H9 (cell line): ENCODE measurements at regions not wholly inside any gene's neighbourhood (a gene's known extent, or its start where the extent isn't known, plus 50 kb on each side); places are given as distances from the start of the nearest gene placed in this dataset.

Experiments
- DNase-seq: peaks from one replicate; pipeline ENCODE4 v3.0.0-alpha.2; 2017
- H2AFZ ChIP-seq: one replicate; pipeline ENCODE4 v1.6.1; 2013; ENCODE audit warnings: mild to moderate bottlenecking, low read length, control low read depth, moderate library complexity
- H2AK5ac ChIP-seq: 2 replicates; pipeline ENCODE4 v1.6.1; 2013; ENCODE audit warnings: low read length, control low read depth, mixed read lengths; ENCODE audit not compliant: insufficient read length
- H2BK120ac ChIP-seq: one replicate; pipeline ENCODE4 v1.6.1; 2013; ENCODE audit warnings: low read depth, mild to moderate bottlenecking, low read length, control low read depth, inconsistent platforms; ENCODE audit not compliant: poor library complexity, severe bottlenecking
- H2BK12ac ChIP-seq: 2 replicates; pipeline ENCODE4 v1.6.1; 2013; ENCODE audit warnings: low read length, control low read depth, mixed read lengths, low read depth; ENCODE audit not compliant: insufficient read length
- H2BK15ac ChIP-seq: 2 replicates; pipeline ENCODE4 v1.6.1; 2013; ENCODE audit warnings: low read depth, low read length, control low read depth
- H2BK20ac ChIP-seq: one replicate; pipeline ENCODE4 v1.6.1; 2013; ENCODE audit warnings: low read depth, mild to moderate bottlenecking, low read length, control low read depth, inconsistent platforms; ENCODE audit not compliant: poor library complexity, severe bottlenecking
- H2BK5ac ChIP-seq: 2 replicates; pipeline ENCODE4 v1.6.1; 2013; ENCODE audit warnings: low read length, control low read depth, mixed read lengths; ENCODE audit not compliant: insufficient read length
- H3K14ac ChIP-seq: 2 replicates; pipeline ENCODE4 v1.6.1; 2013; ENCODE audit warnings: low read length, control low read depth; ENCODE audit not compliant: insufficient read depth
- H3K18ac ChIP-seq: 2 replicates; pipeline ENCODE4 v1.6.1; 2013; ENCODE audit warnings: low read depth, mild to moderate bottlenecking, mixed read lengths, low read length, control low read depth; ENCODE audit not compliant: insufficient read length
- H3K23ac ChIP-seq: 2 replicates; pipeline ENCODE4 v1.6.1; 2013; ENCODE audit warnings: low read length, control low read depth, mixed read lengths, low read depth; ENCODE audit not compliant: insufficient read length
- H3K23me2 ChIP-seq: 2 replicates; pipeline ENCODE4 v1.6.1; 2013; ENCODE audit warnings: low read depth, mild to moderate bottlenecking, mixed read lengths, low read length, control low read depth; ENCODE audit not compliant: insufficient read length, poor library complexity, severe bottlenecking
- H3K27ac ChIP-seq: 2 replicates; pipeline ENCODE4 v1.5.1; 2013; ENCODE audit warnings: low read length, control low read depth, mixed read lengths, low read depth; ENCODE audit not compliant: insufficient read length
- H3K27me3 ChIP-seq: 2 replicates; pipeline ENCODE4 v1.6.1; 2013; ENCODE audit warnings: low read length, control low read depth, inconsistent platforms; ENCODE audit not compliant: insufficient read depth
- H3K4ac ChIP-seq: 2 replicates; pipeline ENCODE4 v1.6.1; 2013; ENCODE audit warnings: low read depth, mild to moderate bottlenecking, control low read depth, inconsistent platforms, low read length, moderate library complexity
- H3K4me1 ChIP-seq: 2 replicates; pipeline ENCODE4 v1.6.1; 2013; ENCODE audit warnings: low read length, control low read depth, inconsistent platforms; ENCODE audit not compliant: insufficient read depth
- H3K4me2 ChIP-seq: 2 replicates; pipeline ENCODE4 v1.6.1; 2013; ENCODE audit warnings: low read length, control low read depth, mixed read lengths; ENCODE audit not compliant: insufficient read length, insufficient read depth
- H3K56ac ChIP-seq: 2 replicates; pipeline ENCODE4 v1.6.1; 2013; ENCODE audit warnings: low read depth, mild to moderate bottlenecking, mixed read lengths, low read length, control low read depth; ENCODE audit not compliant: insufficient read length
- H3K79me1 ChIP-seq: 2 replicates; pipeline ENCODE4 v1.6.1; 2013; ENCODE audit warnings: low read depth, mild to moderate bottlenecking, moderate library complexity, low read length, control low read depth, inconsistent platforms; ENCODE audit not compliant: insufficient read depth, poor library complexity, severe bottlenecking
- H3K79me2 ChIP-seq: 2 replicates; pipeline ENCODE4 v1.6.1; 2013; ENCODE audit warnings: low read length, control low read depth, inconsistent platforms; ENCODE audit not compliant: insufficient read depth
- H3K9ac ChIP-seq: 2 replicates; pipeline ENCODE4 v1.6.1; 2013; ENCODE audit warnings: low read length, control low read depth, mixed read lengths; ENCODE audit not compliant: insufficient read length; ENCODE audit errors: extremely low read depth
- H3K9me3 ChIP-seq: one replicate; pipeline ENCODE4 v1.6.1; 2013; ENCODE audit warnings: low read depth, low read length, inconsistent platforms; ENCODE audit not compliant: control insufficient read depth
- H3T11ph ChIP-seq: one replicate; pipeline ENCODE4 v1.6.1; 2013; ENCODE audit warnings: mild to moderate bottlenecking, low read length, control low read depth, inconsistent platforms
- H4K20me1 ChIP-seq: one replicate; pipeline ENCODE4 v1.6.1; 2013; ENCODE audit not compliant: control insufficient read depth, insufficient read length, insufficient read depth
- H4K5ac ChIP-seq: 2 replicates; pipeline ENCODE4 v1.6.1; 2013; ENCODE audit warnings: low read depth, mild to moderate bottlenecking, mixed read lengths, low read length, control low read depth; ENCODE audit not compliant: insufficient read length
- H4K8ac ChIP-seq: replicated peaks from 2 replicates; pipeline ENCODE4 v1.6.1; 2013; ENCODE audit warnings: low read length, control low read depth, mixed read lengths, low read depth; ENCODE audit not compliant: insufficient read length
- H4K91ac ChIP-seq: 2 replicates; pipeline ENCODE4 v1.6.1; 2013; ENCODE audit warnings: low read depth, mild to moderate bottlenecking, moderate library complexity, mixed read lengths, low read length, control low read depth; ENCODE audit not compliant: insufficient read length
- H3K27ac Mint-ChIP-seq, 3 experiments: 2 replicates in 2 of 3; 3 replicates in 1 of 3; pipeline ENCODE4 v1.8.0; 2020 to 2021; ENCODE audit warnings: mixed read lengths in 3 of 3, mild to moderate bottlenecking in 1 of 3, moderate library complexity in 1 of 3
- H3K27me3 Mint-ChIP-seq: 2 replicates; pipeline ENCODE4 v1.8.0; 2021; ENCODE audit warnings: low read depth, mild to moderate bottlenecking, moderate library complexity, mixed read lengths
- H3K36me3 Mint-ChIP-seq, 3 experiments: 2 replicates in 2 of 3; 3 replicates in 1 of 3; pipeline ENCODE4 v1.8.0; 2020 to 2021; ENCODE audit warnings: low read depth in 3 of 3, mixed read lengths in 3 of 3; ENCODE audit not compliant: insufficient read depth in 1 of 3
- H3K4me1 Mint-ChIP-seq, 2 experiments: 2 replicates each; pipeline ENCODE4 v1.8.0; 2020; ENCODE audit warnings: mixed read lengths in 2 of 2
- H3K4me3 Mint-ChIP-seq, 2 experiments: 2 replicates in 1 of 2; 3 replicates in 1 of 2; pipeline ENCODE4 v1.8.0; 2020 to 2021; ENCODE audit warnings: mild to moderate bottlenecking in 2 of 2, mixed read lengths in 2 of 2, moderate library complexity in 1 of 2
- H3K9me3 Mint-ChIP-seq, 2 experiments: 2 replicates in 1 of 2; 3 replicates in 1 of 2; pipeline ENCODE4 v1.8.0; 2020; ENCODE audit warnings: mild to moderate bottlenecking in 2 of 2, mixed read lengths in 2 of 2, moderate library complexity in 1 of 2
- WGBS: extraction: QIAGEN DNeasy Blood & Tissue Kit; methylation state at CpG from one replicate; pipeline ENCODE4 v1.1.7; 2013; ENCODE audit warnings: missing lambda C conversion rate, low lambda C conversion rate, mixed read lengths; ENCODE audit not compliant: insufficient read length; ENCODE audit errors: extremely low coverage; 5-methylcytosine and 5-hydroxymethylcytosine counted together
- TF ChIP-seq, protein P1 (sequence below): fragments of 200-600 bp; sonication (generic); conservative IDR thresholded peaks from 3 replicates; pipeline ENCODE4 v1.8.0; 2021; ENCODE audit warnings: antibody characterized with exemption, mild to moderate bottlenecking

DNA sequence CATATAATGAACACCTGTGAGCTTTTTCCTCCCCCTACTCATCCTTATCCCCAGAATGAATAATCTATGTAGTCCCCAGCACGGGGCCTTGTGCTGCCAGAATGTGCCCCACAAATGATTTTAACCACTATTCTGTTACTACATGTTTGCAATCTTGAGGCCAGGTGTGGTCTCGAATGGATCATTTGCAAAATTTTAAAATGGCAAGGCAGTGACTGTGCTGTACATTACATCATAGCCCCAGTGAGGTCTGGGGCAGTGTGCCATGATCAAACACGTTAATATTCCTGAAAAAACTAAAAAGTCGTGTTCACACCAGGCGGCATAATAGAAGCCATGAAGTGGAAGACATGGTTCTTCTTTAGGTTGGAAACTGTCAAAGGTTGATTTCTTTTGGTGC is 479.9 kb upstream of the EEF2KMT start:
- H3K79me2 ChIP-seq = no peaks in the 10 kb centered on the region
- no peak overlapping the region for H3K27ac ChIP-seq
- H3K9ac ChIP-seq = no peak overlapping the region
- H3K4me1 ChIP-seq = no peaks in the 10 kb centered on the region
- H3T11ph ChIP-seq = no peak overlapping the region
- no peak overlapping the region for H3K18ac ChIP-seq
- Mint-ChIP-seq H3K4me3 (no peak overlapping the region), H3K27ac (no peak overlapping the region), H3K4me1 (peaks cover 15% of the 10 kb centered on the region in 2 experiments), H3K36me3 (no peaks in the 10 kb centered on the region), H3K9me3 (no peaks in the 10 kb centered on the region), H3K27me3 (no peaks in the 10 kb centered on the region; the same call in none of the 2 replicates)
- no peak overlapping the region for H3K4me2 ChIP-seq
- no peak overlapping the region for H3K56ac ChIP-seq
- H2AFZ ChIP-seq = no peak overlapping the region
- no peak overlapping the region for H2BK15ac ChIP-seq
- TF ChIP-seq, protein P1, sequence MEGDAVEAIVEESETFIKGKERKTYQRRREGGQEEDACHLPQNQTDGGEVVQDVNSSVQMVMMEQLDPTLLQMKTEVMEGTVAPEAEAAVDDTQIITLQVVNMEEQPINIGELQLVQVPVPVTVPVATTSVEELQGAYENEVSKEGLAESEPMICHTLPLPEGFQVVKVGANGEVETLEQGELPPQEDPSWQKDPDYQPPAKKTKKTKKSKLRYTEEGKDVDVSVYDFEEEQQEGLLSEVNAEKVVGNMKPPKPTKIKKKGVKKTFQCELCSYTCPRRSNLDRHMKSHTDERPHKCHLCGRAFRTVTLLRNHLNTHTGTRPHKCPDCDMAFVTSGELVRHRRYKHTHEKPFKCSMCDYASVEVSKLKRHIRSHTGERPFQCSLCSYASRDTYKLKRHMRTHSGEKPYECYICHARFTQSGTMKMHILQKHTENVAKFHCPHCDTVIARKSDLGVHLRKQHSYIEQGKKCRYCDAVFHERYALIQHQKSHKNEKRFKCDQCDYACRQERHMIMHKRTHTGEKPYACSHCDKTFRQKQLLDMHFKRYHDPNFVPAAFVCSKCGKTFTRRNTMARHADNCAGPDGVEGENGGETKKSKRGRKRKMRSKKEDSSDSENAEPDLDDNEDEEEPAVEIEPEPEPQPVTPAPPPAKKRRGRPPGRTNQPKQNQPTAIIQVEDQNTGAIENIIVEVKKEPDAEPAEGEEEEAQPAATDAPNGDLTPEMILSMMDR = no peak
- no peak overlapping the region for H2BK120ac ChIP-seq
- no peak overlapping the region for H4K8ac ChIP-seq
- H3K14ac ChIP-seq = no peak overlapping the region
- H2BK12ac ChIP-seq = no peak overlapping the region
- no peaks in the 10 kb centered on the region for H4K20me1 ChIP-seq
- no peak overlapping the region for H3K23ac ChIP-seq
- no peak overlapping the region for H2BK5ac ChIP-seq
- H3K9me3 ChIP-seq = no peaks in the 10 kb centered on the region
- no peak overlapping the region for H2AK5ac ChIP-seq
- no peak overlapping the region for H2BK20ac ChIP-seq
- H4K5ac ChIP-seq = no peak overlapping the region
- H3K27me3 ChIP-seq = no peaks in the 10 kb centered on the region
- DNase-seq = no peak
- no peak overlapping the region for H4K91ac ChIP-seq
- no peaks in the 10 kb centered on the region for H3K23me2 ChIP-seq
- H3K4ac ChIP-seq = no peak overlapping the region
- no CpG with 5 or more reads among the region's 5 CpGs for WGBS
- H3K79me1 ChIP-seq = no peaks in the 10 kb centered on the region
